GM12873 (cell line): ENCODE measurements at regions not wholly inside any gene's neighbourhood (a gene's known extent, or its start where the extent isn't known, plus 50 kb on each side); places are given as distances from the start of the nearest gene placed in this dataset.

Experiments
- CTCF ChIP-seq: IDR thresholded peaks from 2 replicates; pipeline ENCODE4 v1.5.1; 2012; ENCODE audit warnings: low read depth, mild to moderate bottlenecking, moderate library complexity, low read length, control low read depth; ENCODE audit not compliant: insufficient read depth; ENCODE audit errors: missing control alignments

DNA sequence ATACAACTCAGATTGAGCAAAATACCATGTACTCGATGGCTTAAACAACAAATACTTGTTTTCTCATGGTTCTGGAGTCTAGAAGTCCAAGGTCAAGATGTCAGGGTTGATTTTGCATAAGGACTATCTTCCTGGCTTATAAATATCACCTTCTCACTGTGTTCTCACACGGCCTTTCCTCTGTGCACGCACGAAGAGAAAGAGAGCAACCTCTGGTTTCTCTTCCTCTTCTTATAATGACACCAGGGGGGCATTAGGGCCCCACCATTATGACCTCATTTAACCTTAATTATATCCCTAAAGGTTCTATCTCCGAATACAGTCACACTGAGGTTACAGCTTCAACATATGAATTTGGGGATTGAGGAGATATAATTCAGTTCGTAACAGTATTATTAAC is 504.0 kb downstream of the MAGEE1 start:
- TF ChIP-seq CTCF, result no peak

DNA sequence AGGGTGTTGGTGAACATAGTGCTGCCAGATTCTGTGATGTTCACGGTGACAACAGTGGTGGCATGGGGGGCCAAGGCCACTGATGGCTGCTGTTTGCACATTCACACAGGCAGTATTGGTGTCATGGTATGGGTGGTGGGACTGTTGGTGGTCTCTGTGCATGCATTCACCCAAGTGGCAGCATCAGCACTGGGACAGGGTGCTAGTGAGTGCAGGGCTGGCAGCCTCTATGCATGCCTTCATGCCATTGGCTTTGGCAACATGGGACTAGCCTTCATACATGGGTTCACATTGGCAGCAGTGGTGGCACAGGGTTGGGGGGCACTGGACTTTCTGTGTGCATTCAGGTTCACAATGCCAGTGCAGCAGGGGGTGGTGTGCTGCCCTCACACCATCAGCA is 489.7 kb upstream of the FGF16 start:
- no peak for TF ChIP-seq CTCF

DNA sequence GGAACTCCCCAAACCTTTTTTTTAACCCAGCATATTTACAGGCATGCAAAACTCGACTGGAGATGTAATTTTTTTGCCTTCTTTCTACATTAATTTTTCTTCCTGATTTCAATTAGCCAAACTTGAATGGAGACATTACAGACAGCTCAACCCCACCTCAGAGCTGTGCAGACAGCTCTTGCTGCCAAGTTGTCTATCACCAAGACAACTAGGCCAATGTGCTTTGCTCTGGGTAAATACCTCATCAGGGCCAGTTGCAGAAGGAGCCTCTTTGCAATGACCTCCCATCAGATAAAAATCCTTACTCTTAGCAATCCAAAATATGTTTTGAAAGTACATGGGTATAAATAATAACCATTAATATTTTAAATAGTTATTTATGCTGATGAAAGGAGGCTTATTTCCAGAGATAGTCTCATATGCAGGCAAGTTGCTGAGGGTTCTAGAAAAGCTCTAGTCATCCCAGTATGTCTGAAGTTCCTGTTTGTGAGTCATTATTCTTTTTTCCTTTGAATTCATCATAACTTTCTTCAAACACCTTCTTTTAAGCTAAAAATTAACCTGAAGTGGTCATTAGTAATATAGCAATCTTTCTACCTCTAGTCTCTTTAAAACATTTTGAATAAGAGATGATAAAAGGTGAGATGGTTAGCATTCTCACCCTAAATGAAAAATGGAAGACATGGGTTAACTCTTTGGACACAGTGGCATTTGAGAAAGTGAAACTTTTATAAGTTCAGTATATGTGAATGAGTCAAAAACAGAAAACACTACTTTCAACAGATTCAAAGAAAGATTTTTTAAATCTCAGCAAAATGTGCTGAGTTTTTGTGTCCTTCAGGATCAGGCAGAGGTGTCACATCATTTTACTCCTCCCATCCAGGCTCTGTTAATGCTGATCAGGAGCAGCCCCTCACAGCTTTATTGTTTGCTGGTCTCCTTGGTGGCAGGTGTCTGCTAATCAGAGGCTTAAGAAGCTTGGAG is 475.5 kb upstream of the FGF16 start:
- no peak for TF ChIP-seq CTCF

- TF ChIP-seq CTCF, result no peak
These were observed 469.7 kb upstream of the FGF16 start for GRCh38 chrX:76977452-76977851.

DNA sequence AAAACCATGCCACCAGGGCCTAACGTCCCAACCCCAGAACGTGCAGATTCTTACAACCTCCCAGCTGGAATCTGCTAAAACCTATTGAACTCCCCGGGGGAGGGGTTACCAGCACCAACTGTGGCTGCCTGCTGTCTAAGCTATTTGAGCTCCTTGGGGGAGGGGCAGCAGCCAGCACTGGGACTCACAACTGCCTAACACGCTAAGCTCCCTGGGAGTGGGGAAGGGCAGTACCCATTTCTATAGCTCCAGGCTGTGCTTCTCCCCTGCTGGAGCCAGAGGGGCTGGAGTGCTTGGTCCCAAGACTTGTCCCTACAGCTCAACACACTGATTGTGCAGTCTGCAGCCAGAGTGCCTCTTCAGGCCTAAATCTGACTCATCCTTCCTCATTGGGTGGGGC is 459.8 kb upstream of the FGF16 start:
- no peak for TF ChIP-seq CTCF

- no peak for TF ChIP-seq CTCF
These were observed 450.5 kb upstream of the FGF16 start for GRCh38 chrX:76996641-76997040.

GRCh38 chrX:77003530-77003929 is 443.7 kb upstream of the FGF16 start:
- no peak for TF ChIP-seq CTCF
